ENCODE measurements at regions not wholly inside any gene's neighbourhood (a gene's known extent, or its start where the extent isn't known, plus 50 kb on each side); places are given as distances from the start of the nearest gene placed in this dataset.
"Not testable (repeated sequence)": the region's sequence is repeated elsewhere in the genome, so short reads cannot be mapped to it uniquely, and the experiment has no call there.

DNA sequence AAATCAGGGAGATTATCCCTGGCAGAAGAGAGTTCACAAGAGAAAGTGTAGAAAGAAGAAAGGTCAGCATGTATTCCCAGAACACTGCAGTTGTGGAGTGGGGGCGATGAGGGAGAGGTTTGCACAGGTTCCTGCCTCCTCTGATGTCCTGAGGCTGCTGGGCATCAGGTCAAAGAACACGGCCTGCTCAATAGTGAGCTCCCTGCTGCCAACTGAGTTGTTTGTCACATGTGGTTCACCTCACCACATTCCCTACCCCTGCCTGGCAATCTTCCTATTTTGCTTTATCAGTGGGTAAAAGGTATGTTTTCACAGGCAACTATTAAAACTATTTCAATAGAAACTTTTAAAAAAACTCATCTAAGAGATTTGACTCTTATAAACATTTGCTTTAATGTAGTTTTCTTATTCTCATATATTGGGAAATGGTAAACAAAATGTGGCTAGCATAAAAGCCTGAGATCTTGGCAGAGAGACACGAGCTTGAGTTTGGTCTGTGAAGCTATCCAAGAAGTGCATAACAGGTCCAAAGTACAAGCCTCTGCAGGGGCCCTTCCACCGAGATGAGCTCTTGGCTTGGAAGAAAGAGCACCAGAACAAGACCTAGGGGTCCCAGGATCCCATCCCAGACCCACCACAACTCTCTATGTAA lies 123.9 kb upstream of the SRD5A2 start:
- Histone ChIP-seq H3K4me3 (ENCODE audit: low read length) (no peak overlapping the region), H3K27ac (ENCODE audit: low read length) (no peak overlapping the region), H3K4me1 (ENCODE audit: control insufficient read depth, insufficient read depth, low read length) (no peaks in the 10 kb centered on the region), H3K36me3 (ENCODE audit: control insufficient read depth, insufficient read depth, low read length) (no peaks in the 10 kb centered on the region), H3K9me3 (ENCODE audit: control insufficient read depth, insufficient read depth, low read length) (no peaks in the 10 kb centered on the region), H3K27me3 (ENCODE audit: control insufficient read depth, insufficient read depth, low read length) (no peaks in the 10 kb centered on the region)
- no CpG with 5 or more reads among the region's 4 CpGs for WGBS (ENCODE audit: insufficient coverage, insufficient read length)
- DNase-seq (ENCODE audit: low read depth, low spot score): no peak

DNA sequence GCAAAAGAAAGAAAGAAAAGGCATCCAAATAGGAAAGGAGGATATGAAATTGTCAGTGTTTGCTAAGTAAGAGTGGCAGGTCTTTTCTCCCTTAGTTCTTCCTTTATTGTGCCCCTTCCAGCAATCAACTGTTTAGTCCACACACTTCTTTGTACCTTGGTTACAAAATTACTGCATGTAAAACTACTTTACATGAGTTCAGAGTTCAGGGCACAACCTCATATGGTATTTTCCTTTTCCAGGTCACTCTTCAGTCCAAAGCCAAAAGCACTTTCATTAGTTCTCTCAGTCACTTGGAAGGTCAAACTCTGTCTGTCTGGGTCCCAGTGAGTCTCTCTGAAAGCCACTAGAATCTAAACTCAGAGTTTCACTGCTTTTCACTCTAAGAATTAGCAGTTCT lies 122.5 kb upstream of the SRD5A2 start:
- Histone ChIP-seq H3K36me3 (ENCODE audit: control insufficient read depth, insufficient read depth, low read length) (no peaks in the 10 kb centered on the region), H3K27me3 (ENCODE audit: control insufficient read depth, insufficient read depth, low read length) (no peaks in the 10 kb centered on the region), H3K4me1 (ENCODE audit: control insufficient read depth, insufficient read depth, low read length) (no peaks in the 10 kb centered on the region), H3K4me3 (ENCODE audit: low read length) (no peak overlapping the region), H3K27ac (ENCODE audit: low read length) (no peak overlapping the region), H3K9me3 (ENCODE audit: control insufficient read depth, insufficient read depth, low read length) (no peaks in the 10 kb centered on the region)
- DNase-seq (ENCODE audit: low read depth, low spot score): no peak

DNA sequence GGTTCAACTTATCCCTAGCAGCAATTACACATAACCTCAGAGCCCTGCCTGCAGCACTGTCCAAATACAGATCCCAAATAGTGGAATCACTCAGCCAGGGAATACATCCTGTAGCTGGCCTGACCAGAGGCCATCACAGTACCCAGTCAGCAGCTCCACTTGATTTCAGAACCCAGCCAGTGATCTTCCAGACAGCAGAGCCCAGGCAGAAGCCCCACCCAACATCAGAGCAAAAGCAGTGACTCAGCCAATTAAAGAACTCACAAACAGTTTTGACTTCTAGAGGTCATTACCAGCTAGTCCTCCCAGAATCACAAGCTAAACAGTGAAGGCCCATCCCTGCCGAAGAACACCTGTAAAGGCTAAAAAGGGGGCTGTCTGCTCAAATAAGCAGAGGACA lies 118.0 kb upstream of the SRD5A2 start:
- no peak overlapping the region for H3K4me3 ChIP-seq (ENCODE audit: low read length)
- no CpG with 5 or more reads among the region's 1 CpG for WGBS (ENCODE audit: insufficient coverage, insufficient read length)
- no peaks in the 10 kb centered on the region for H3K4me1 ChIP-seq (ENCODE audit: control insufficient read depth, insufficient read depth, low read length)
- H3K27ac ChIP-seq (ENCODE audit: low read length): no peak overlapping the region
- DNase-seq (ENCODE audit: low read depth, low spot score): no peak
- no peaks in the 10 kb centered on the region for H3K27me3 ChIP-seq (ENCODE audit: control insufficient read depth, insufficient read depth, low read length)
- no peaks in the 10 kb centered on the region for H3K36me3 ChIP-seq (ENCODE audit: control insufficient read depth, insufficient read depth, low read length)
- H3K9me3 ChIP-seq (ENCODE audit: control insufficient read depth, insufficient read depth, low read length): peaks cover 5% of the 10 kb centered on the region

DNA sequence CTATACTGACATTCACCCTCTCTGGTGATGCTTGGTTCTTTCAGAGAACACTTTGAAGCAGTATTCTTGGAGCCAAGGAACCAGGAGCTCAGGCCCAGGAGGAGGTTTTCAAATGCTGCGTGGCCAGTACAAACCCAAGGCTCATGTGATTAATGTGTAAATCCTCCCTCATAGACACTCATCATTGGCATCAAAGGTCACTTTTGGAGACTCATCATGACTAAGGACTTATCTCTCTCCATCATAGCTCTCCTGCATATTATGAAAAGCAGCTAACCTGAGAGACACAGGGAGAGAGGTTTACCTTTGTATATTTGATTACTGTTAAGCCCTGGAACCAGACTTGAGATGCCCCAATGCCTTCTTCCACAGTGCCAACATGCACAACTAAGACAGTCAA lies 115.3 kb upstream of the SRD5A2 start:
- no peak for DNase-seq (ENCODE audit: low read depth, low spot score)
- no CpG with 5 or more reads among the region's 1 CpG for WGBS (ENCODE audit: insufficient coverage, insufficient read length)
- Histone ChIP-seq H3K27ac (ENCODE audit: low read length) (no peak overlapping the region), H3K9me3 (ENCODE audit: control insufficient read depth, insufficient read depth, low read length) (peaks cover 17% of the 10 kb centered on the region), H3K4me3 (ENCODE audit: low read length) (no peak overlapping the region), H3K4me1 (ENCODE audit: control insufficient read depth, insufficient read depth, low read length) (no peaks in the 10 kb centered on the region), H3K27me3 (ENCODE audit: control insufficient read depth, insufficient read depth, low read length) (no peaks in the 10 kb centered on the region; the same call in 1 of the 2 replicates), H3K36me3 (ENCODE audit: control insufficient read depth, insufficient read depth, low read length) (no peaks in the 10 kb centered on the region)

DNA sequence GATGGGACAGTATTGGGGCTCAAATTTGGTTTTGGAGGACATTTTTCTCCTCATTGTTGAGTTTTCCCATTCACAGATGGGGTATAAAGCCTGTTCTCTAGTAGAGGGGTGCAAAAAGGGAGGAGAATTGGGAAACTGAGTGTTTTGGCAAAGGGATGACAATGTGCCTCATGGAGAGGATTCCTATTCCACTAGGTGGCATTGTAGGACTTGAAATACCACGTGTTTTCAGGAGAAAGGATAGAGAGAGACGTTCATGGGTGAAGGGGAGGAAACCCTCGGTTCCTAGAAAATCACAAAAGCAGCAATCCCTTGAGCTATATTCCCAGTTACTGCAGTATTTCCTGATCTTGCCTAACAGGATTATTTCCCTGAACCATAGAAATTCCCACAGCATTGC lies 113.7 kb upstream of the SRD5A2 start:
- no peak for DNase-seq (ENCODE audit: low read depth, low spot score)
- no CpG with 5 or more reads among the region's 3 CpGs for WGBS (ENCODE audit: insufficient coverage, insufficient read length)
- Histone ChIP-seq H3K4me3 (ENCODE audit: low read length) (no peak overlapping the region), H3K4me1 (ENCODE audit: control insufficient read depth, insufficient read depth, low read length) (no peaks in the 10 kb centered on the region), H3K27ac (ENCODE audit: low read length) (no peak overlapping the region), H3K9me3 (ENCODE audit: control insufficient read depth, insufficient read depth, low read length) (peaks cover 21% of the 10 kb centered on the region), H3K27me3 (ENCODE audit: control insufficient read depth, insufficient read depth, low read length) (no peaks in the 10 kb centered on the region; the same call in 1 of the 2 replicates), H3K36me3 (ENCODE audit: control insufficient read depth, insufficient read depth, low read length) (no peaks in the 10 kb centered on the region)

DNA sequence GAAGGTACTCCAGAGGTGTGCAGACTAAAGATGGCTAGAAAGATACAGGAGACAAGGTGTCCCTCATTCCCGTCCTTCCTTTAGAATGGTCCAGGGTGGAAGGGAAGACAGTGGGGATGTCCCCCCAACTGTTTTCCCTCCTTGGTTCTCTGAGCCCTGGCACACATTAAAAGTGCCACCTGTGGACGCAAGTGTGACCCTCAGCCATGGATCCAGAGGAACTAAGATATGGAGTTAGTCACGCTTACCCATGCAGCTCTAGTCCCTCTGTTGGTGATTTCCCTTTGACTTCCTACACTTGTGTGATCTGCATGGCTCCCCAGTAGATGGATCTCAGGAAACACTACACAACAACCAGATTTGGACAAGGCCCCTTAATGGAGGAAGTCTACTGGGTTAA lies 113.1 kb upstream of the SRD5A2 start:
- no peak overlapping the region for H3K4me3 ChIP-seq (ENCODE audit: low read length)
- H3K4me1 ChIP-seq (ENCODE audit: control insufficient read depth, insufficient read depth, low read length): no peaks in the 10 kb centered on the region
- WGBS (ENCODE audit: insufficient coverage, insufficient read length): no CpG with 5 or more reads among the region's 3 CpGs
- H3K27ac ChIP-seq (ENCODE audit: low read length): no peak overlapping the region
- peaks cover 21% of the 10 kb centered on the region for H3K9me3 ChIP-seq (ENCODE audit: control insufficient read depth, insufficient read depth, low read length)
- no peak for DNase-seq (ENCODE audit: low read depth, low spot score)
- H3K27me3 ChIP-seq (ENCODE audit: control insufficient read depth, insufficient read depth, low read length): no peaks in the 10 kb centered on the region; the same call in 1 of the 2 replicates
- no peaks in the 10 kb centered on the region for H3K36me3 ChIP-seq (ENCODE audit: control insufficient read depth, insufficient read depth, low read length)

DNA sequence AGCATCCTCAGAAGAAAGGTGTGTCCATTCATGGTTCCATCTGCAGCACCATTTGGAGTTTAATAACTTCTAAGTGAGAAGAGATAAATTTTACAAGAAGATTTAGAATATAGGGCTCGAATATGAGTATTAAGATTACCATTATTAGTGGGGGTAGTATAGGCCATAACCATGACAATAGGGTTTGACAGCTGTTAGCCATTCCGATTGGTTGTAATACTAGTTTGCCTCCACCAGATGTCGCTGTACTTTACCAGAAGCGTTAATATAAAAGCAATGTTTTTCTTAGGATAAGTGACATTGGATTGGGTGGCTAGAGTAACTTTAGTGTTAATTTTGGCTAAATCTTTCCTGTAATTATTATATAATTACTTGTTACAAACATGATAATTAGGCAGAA lies 107.5 kb upstream of the SRD5A2 start:
- H3K36me3 ChIP-seq (ENCODE audit: control insufficient read depth, insufficient read depth, low read length): no peaks in the 10 kb centered on the region
- DNase-seq (ENCODE audit: low read depth, low spot score): no peak
- peaks cover 14% of the 10 kb centered on the region for H3K9me3 ChIP-seq (ENCODE audit: control insufficient read depth, insufficient read depth, low read length)
- WGBS (ENCODE audit: insufficient coverage, insufficient read length): no CpG with 5 or more reads among the region's 4 CpGs
- H3K4me3 ChIP-seq (ENCODE audit: low read length): no peak overlapping the region
- H3K27me3 ChIP-seq (ENCODE audit: control insufficient read depth, insufficient read depth, low read length): no peaks in the 10 kb centered on the region; the same call in 1 of the 2 replicates
- no peak overlapping the region for H3K27ac ChIP-seq (ENCODE audit: low read length)
- no peaks in the 10 kb centered on the region for H3K4me1 ChIP-seq (ENCODE audit: control insufficient read depth, insufficient read depth, low read length)

DNA sequence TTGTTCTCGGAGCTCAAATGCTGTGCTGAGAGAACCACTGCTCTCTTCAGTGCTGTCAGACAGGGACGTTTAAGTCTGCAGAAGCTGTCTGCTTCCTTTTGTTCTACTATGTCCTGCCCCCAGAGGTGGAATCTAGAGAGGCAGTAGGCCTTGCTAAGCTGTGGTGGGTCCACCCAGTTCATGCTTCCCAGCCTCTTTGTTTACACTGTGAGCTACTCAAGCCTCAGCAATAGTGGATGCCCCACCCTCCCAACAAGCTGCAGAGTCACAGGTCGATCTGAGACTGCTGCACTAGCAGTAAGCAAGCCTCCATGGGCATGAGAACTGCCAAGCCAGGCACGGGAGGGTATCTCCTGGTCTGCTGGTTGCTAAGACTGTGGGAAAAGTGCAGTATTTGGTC lies 102.8 kb upstream of the SRD5A2 start:
- H3K9me3 ChIP-seq (ENCODE audit: control insufficient read depth, insufficient read depth, low read length); H3K4me3 ChIP-seq (ENCODE audit: low read length); H3K4me1 ChIP-seq (ENCODE audit: control insufficient read depth, insufficient read depth, low read length); DNase-seq (ENCODE audit: low read depth, low spot score); H3K27ac ChIP-seq (ENCODE audit: low read length); H3K27me3 ChIP-seq (ENCODE audit: control insufficient read depth, insufficient read depth, low read length); H3K36me3 ChIP-seq (ENCODE audit: control insufficient read depth, insufficient read depth, low read length): not testable (repeated sequence)
- WGBS (ENCODE audit: insufficient coverage, insufficient read length): no CpG with 5 or more reads among the region's 4 CpGs

DNA sequence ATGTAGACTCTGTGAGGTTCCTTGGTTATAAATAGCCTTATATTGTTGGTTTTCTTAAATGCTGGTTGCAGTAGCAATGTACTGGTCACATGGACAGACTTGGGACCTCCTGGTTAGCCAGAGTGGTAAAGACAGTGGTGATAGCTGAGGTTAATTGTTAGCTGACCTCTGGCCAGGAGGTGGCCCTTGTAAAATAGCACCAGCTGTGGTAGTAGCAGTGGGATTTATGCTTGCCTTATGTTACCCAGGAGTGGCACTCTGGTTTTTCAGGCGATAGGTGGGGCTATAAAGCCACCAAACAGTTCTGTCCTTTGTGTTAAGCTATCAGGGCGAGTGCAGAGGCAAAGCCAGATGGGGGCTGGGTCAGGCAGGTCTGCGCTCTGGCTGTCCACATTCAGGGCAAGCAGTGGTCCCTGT lies 94.8 kb upstream of the SRD5A2 start:
- no CpG with 5 or more reads among the region's 3 CpGs for WGBS (ENCODE audit: insufficient coverage, insufficient read length)
- no peak overlapping the region for H3K27ac ChIP-seq (ENCODE audit: low read length)
- H3K36me3 ChIP-seq (ENCODE audit: control insufficient read depth, insufficient read depth, low read length): no peaks in the 10 kb centered on the region
- DNase-seq (ENCODE audit: low read depth, low spot score): no peak
- H3K4me3 ChIP-seq (ENCODE audit: low read length): no peak overlapping the region
- no peaks in the 10 kb centered on the region; the same call in 1 of the 2 replicates for H3K9me3 ChIP-seq (ENCODE audit: control insufficient read depth, insufficient read depth, low read length)
- no peaks in the 10 kb centered on the region for H3K4me1 ChIP-seq (ENCODE audit: control insufficient read depth, insufficient read depth, low read length)
- no peaks in the 10 kb centered on the region for H3K27me3 ChIP-seq (ENCODE audit: control insufficient read depth, insufficient read depth, low read length)

DNA sequence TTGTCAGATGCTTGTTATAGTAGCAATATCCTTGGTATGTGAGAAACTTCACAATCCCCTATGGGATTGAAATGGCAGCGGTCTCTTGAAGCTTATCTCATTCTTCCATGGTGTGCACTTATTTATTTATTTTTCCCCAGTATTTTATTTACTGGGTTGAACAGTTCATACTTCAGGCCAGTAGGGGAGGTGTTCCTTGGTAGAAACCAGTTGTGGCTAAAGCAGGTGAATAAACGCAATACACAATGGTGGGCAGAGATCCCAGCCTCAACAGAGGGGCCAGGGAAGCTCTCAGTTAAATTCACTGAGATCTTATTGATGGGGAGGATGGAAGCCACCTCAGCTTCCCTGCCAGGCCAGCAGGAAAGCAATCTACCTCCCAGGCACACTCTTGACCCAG lies 93.7 kb upstream of the SRD5A2 start:
- Histone ChIP-seq H3K27ac (ENCODE audit: low read length) (no peak overlapping the region), H3K9me3 (ENCODE audit: control insufficient read depth, insufficient read depth, low read length) (no peaks in the 10 kb centered on the region; the same call in 1 of the 2 replicates), H3K4me1 (ENCODE audit: control insufficient read depth, insufficient read depth, low read length) (no peaks in the 10 kb centered on the region), H3K36me3 (ENCODE audit: control insufficient read depth, insufficient read depth, low read length) (no peaks in the 10 kb centered on the region), H3K4me3 (ENCODE audit: low read length) (no peak overlapping the region), H3K27me3 (ENCODE audit: control insufficient read depth, insufficient read depth, low read length) (no peaks in the 10 kb centered on the region)
- no CpG with 5 or more reads among the region's 2 CpGs for WGBS (ENCODE audit: insufficient coverage, insufficient read length)
- DNase-seq (ENCODE audit: low read depth, low spot score): no peak

DNA sequence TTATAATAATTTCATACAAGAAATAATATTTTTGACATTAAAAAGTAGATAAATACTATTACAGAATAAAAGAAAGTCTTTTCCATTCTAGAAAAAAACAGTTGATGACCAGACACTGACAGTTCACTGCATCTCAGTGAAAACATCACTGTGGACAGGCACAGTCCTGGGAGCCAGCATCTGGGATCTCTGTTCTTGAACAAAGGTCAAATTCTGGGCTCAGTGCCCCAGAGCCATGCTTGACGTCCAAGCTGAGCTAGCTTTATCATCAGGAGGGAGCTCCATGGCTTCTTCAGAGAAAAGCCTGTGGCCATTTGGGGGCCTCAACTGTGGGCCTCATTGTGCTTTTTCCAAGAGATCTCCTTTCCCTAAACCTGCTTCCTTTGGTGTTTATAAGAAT lies 86.1 kb upstream of the SRD5A2 start:
- no CpG with 5 or more reads among the region's 1 CpG for WGBS (ENCODE audit: insufficient coverage, insufficient read length)

More for the DNA sequence above, 86.1 kb upstream of the SRD5A2 start:
- no peak for DNase-seq (ENCODE audit: low read depth, low spot score)
- Histone ChIP-seq H3K4me1 (ENCODE audit: control insufficient read depth, insufficient read depth, low read length) (no peaks in the 10 kb centered on the region), H3K27me3 (ENCODE audit: control insufficient read depth, insufficient read depth, low read length) (no peaks in the 10 kb centered on the region), H3K36me3 (ENCODE audit: control insufficient read depth, insufficient read depth, low read length) (no peaks in the 10 kb centered on the region), H3K4me3 (ENCODE audit: low read length) (no peak overlapping the region), H3K27ac (ENCODE audit: low read length) (no peak overlapping the region), H3K9me3 (ENCODE audit: control insufficient read depth, insufficient read depth, low read length) (no peaks in the 10 kb centered on the region)
